Frontal cortex (tissue), 3 donors: ENCODE measurements at regions not wholly inside any gene's neighbourhood (a gene's known extent, or its start where the extent isn't known, plus 50 kb on each side); places are given as distances from the start of the nearest gene placed in this dataset.

Experiments
- DNase-seq, 2 donors: peaks; one replicate each; pipeline ENCODE4 v3.0.0; 2012; ENCODE audit warnings: low spot score in 2 of 2
- FAIRE-seq: peaks from 2 replicates; lab custom pipeline; 2012; peaks lifted over from hg19 to GRCh38; lab: Jason Lieb, UNC
- donor health status: control.
- donor health status: control.
- donor health status: control.

- DNase-seq = no peak
- no peak for FAIRE-seq
Observed at GRCh38 chr4:111707491-111707890, 437.8 kb upstream of the FAM241A start.

GRCh38 chr4:111712093-111712677 lies 433.1 kb upstream of the FAM241A start:
- no peak for DNase-seq
- FAIRE-seq = no peak

- DNase-seq (no peak), FAIRE-seq (no peak)
Observed at GRCh38 chr4:111713276-111713675, 432.0 kb upstream of the FAM241A start.

- no peak for FAIRE-seq
- DNase-seq = no peak
Observed at GRCh38 chr4:111717921-111718320, 427.3 kb upstream of the FAM241A start.

- FAIRE-seq (no peak), DNase-seq (no peak)
Observed at GRCh38 chr4:111718763-111719559, 426.3 kb upstream of the FAM241A start.

- DNase-seq (no peak), FAIRE-seq (no peak)
Observed at GRCh38 chr4:111720866-111721265, 424.4 kb upstream of the FAM241A start.

- no peak for FAIRE-seq
- DNase-seq = no peak
Observed at GRCh38 chr4:111722213-111722720, 423.0 kb upstream of the FAM241A start.

- FAIRE-seq (no peak), DNase-seq (no peak)
Observed at GRCh38 chr4:111736516-111736915, 408.7 kb upstream of the FAM241A start.

- DNase-seq (no peak), FAIRE-seq (no peak)
Observed at GRCh38 chr4:111744847-111745246, 400.4 kb upstream of the FAM241A start.

GRCh38 chr4:111748157-111748556 lies 397.1 kb upstream of the FAM241A start:
- DNase-seq (no peak), FAIRE-seq (no peak)

- FAIRE-seq (no peak), DNase-seq (no peak)
Observed at GRCh38 chr4:111754003-111754402, 391.3 kb upstream of the FAM241A start.

GRCh38 chr4:111755571-111755970 lies 389.7 kb upstream of the FAM241A start:
- FAIRE-seq (no peak), DNase-seq (no peak)

GRCh38 chr4:111761531-111761930 lies 383.7 kb upstream of the FAM241A start:
- FAIRE-seq (no peak), DNase-seq (no peak)

- FAIRE-seq = no peak
- no peak for DNase-seq
Observed at GRCh38 chr4:111770514-111770913, 374.7 kb upstream of the FAM241A start.

GRCh38 chr4:111773858-111774257 lies 371.4 kb upstream of the FAM241A start:
- DNase-seq (no peak), FAIRE-seq (no peak)

GRCh38 chr4:111775556-111776297 lies 369.5 kb upstream of the FAM241A start:
- DNase-seq = no peak
- FAIRE-seq = no peak

GRCh38 chr4:111776561-111776960 lies 368.7 kb upstream of the FAM241A start:
- FAIRE-seq (no peak), DNase-seq (no peak)

GRCh38 chr4:111778543-111778942 lies 366.7 kb upstream of the FAM241A start:
- no peak for DNase-seq
- FAIRE-seq = no peak

GRCh38 chr4:111780965-111781364 lies 364.3 kb upstream of the FAM241A start:
- FAIRE-seq (no peak), DNase-seq (no peak)

GRCh38 chr4:111781611-111782010 lies 363.6 kb upstream of the FAM241A start:
- DNase-seq = no peak
- FAIRE-seq = no peak

GRCh38 chr4:111788099-111788498 lies 357.2 kb upstream of the FAM241A start:
- FAIRE-seq (no peak), DNase-seq (no peak)
